CD4-positive, alpha-beta T cell treated with Interleukin-15 for 4 hours (primary cell): ENCODE measurements at regions not wholly inside any gene's neighbourhood (a gene's known extent, or its start where the extent isn't known, plus 50 kb on each side); places are given as distances from the start of the nearest gene placed in this dataset.
"Not testable (repeated sequence)": the region's sequence is repeated elsewhere in the genome, so short reads cannot be mapped to it uniquely, and the experiment has no call there.

Experiments
- DNase-seq: peaks from one replicate; pipeline ENCODE4 v3.0.0-alpha.2; 2020; ENCODE audit warnings: low spot score

DNA sequence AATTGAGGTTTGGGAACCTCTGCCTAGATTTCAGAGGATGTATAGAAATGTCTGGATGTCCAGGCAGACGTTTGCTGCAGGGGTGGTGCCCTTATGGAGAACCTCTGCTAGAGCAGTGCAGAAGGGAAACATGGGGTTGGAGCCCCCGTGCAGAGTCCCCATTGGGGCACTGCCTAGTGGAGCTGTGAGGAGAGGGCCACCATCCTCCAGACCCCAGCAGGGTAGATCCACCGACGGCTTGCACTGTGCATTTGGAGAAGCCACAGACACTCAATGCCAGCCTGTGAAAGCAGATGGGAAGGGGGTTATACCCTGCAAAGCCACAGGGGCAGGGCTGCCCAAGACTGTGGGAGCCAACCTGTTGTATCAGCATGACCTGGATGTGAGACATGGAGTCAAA lies 354.6 kb downstream of the ZNF326 start:
- DNase-seq = no peak

DNA sequence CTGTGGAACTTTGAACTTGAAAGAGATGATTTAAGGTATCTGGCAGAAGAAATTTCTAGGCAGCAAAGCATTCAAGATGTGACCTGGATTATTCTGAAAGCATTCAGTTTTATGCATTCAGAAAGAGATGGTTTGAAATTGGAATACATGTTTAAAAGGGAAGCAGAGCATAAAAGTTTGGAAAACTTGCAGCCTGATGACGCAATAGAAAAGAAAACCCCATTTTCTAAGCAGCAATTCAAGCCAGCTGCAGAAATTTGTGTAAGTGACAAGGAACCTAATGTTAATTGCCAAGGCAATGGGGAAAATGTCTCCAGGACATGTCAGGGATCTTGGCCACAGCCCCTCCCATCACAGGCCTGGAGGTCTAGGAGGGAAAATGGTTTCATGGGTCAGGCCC lies 354.0 kb downstream of the ZNF326 start:
- DNase-seq = no peak

DNA sequence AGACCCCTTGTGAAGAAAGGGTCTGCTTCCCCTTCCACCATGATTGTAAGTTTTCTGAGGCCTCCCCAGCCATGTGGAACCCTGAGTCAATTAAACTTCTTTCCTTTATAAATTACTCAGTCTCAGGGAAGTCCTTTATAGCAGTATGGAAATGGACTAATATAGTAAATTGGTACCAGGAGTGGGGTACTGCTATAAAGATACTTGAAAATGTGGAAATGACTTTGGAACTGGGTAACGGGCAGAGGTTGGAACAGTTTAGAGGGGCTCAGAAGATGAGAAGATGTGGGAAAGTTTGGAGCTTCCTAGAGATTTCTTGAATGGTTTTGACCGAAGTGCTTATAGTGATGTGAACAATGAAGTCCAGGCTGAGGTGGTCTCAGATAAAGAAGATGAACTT lies 353.5 kb downstream of the ZNF326 start:
- DNase-seq = not testable (repeated sequence)

DNA sequence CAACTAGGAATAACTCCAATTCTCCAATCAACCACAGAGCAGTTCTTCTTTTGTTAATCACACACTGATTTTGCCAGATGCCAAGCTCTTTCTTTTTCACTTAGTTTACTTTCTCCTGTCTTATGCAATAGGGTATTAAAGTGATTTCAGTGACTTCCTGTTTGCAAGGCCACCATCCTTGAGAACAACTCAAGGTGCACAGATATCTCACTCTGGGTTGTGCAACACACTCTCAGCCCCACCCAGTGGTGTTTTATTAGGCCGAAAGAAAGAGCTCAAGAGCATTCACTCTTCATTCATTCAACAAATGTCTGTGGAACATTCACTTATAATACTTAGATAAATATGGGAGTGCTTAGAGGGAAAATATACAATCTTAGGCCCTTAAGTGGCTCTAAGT lies 352.5 kb downstream of the ZNF326 start:
- no peak for DNase-seq

DNA sequence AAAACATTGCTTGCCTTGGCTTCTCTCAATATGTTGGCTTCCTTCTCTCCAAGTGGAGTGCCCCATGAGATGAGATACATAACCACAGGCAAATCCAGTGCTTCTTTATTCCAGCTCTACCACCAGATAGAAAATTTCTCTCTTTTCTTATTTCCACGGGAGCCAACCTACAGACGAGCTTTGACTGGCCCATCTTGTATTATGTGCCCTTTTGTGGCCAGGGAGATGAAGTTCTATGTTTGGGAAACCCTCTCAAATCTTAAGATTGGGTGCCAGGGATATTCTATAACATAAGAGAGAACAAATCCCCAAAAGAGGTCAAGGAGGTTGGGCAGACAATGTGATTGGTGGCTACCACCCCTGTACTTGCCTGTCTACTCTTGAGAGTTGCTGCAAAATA lies 351.8 kb downstream of the ZNF326 start:
- DNase-seq = no peak

DNA sequence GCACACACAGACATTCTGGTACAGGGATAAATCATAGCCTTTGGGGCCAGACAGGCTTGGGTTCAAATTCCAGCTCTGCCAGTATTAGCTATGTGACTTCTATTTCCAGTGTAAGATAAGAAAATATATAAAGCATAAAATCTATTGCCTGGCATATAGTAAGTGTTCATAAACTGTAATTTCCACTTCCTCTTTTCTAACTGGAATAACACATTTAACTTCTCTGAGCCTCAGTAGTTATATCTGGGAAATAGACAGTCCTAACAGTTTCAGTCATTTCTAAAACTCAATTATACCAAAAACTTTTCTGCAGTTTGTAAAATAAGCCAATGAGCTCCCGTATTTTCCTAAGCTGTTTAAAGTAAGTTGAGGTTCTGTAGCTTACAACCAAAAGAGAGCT lies 351.4 kb downstream of the ZNF326 start:
- no peak for DNase-seq

DNA sequence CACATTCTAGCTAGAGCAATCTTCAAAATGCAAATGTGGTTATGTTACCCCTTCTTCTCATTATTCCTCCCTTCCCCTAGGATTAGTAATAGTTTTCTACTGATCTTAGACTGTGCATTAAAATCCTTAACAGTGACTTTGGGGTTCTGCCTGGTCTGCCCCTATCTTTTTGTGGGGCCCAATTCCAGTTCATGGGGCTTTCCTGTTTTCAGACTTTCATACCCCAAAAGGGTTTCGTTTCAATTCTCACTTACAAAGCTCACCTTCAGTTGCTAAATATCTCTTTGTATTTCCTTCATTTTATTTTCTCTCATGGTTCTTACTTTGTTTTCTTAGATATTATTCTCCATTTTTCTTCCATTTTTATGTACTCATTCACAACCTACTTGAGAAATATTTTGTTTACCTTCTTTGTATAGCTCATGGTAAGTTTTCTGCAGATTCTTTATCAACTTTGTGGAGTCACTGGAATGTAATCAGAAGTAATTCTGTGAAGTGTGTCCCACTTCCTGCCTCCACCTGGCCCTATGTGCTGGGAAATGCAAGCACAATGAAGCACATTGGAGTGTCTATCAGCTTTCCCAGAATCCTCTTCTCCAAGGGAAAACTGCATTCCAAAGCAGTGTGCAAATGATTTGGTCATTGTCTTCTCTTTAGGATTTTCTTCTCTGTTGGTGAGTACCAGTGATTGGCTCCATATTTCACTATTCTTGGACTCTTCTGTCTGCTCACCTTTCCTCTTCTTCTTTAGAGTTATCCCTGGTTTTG lies 350.2 kb downstream of the ZNF326 start:
- no peak for DNase-seq

DNA sequence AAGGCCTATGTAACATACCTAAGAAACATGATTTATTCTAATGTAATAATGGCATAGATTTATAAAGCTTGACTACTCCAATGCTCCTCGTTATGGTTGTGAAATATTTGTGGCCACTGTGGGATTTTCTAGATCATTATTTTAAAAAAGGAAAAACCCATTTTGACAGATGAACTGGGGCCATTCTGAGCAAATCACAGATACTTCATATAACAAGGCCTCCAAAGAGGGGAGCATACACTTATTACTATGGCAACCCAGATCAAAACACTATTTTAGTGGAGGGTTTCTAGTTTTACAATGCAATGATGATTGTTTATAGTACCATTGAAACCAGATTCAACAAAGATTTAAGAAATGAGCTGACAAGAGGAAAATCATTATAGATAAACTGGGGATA lies 346.6 kb downstream of the ZNF326 start:
- no peak for DNase-seq

DNA sequence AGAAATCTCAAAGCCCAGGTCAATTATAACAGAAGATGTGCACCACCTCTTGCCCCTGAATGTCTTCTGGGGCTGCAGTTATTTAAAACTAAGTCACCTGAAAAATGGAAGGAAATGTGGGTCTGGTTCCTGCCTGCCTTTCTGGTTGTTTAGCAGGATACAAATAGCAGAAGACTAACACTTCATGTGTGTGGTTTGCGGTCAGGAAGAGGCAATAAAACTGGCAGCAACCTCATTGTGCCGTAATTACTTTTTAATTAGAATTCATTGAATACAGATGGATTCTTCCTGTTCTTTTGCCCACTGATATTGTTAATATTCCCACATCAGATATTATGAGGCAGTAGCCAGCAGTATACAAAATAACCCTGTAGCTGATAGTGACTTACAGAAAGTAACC lies 345.7 kb downstream of the ZNF326 start:
- no peak for DNase-seq

DNA sequence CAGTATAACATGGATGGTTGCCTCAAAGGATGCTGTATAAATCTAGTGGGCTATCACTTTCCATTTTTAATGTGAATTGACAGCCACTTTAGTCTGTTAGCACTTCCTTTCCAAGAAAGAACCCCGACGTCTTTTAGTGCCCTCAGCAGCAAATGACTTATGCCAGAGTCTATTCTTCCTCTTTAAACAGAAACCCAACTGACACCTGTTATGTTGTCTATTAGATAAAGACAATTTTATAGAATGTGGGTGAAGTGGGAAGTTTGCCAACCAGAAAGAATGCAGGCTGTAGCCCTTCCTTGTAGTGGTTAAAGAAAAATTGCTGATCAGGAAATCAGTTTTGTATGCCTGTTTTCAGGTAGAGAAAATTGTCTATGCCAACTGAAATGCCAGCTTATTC lies 344.9 kb downstream of the ZNF326 start:
- no peak for DNase-seq

DNA sequence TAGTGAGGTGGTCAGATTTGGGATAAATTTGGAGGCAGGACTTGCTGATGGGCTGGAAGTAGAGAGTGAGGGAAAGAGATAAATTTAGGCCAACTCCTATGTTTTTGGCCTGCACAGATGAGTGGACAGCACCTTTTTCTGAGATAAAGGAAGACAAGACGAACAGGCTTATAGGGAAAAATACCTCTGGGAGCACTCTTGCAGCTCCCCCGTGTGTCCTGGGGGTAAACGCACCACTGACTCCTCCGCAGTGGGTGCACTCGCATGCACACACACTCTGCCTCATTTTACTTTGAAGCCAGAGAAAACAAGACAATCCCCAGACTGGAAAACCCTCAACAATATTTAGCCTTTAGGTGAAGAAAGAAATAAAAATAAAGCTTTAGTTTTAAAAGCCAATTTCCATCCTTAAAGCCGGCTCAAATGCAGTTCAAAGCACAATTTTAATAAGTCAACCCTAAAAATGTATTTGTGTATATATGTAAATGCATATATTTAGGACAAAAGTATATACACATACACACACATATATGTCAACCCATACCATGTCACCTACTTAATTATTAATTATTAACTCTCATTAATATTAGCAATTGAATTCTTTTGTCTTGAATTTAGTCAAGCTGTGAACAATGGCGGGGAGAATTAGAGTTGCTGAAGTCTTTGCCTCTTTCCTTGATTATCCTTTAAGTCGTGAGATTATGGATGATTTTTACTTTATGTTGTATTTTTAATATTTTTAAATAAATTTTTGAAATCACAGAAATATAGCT lies 341.8 kb downstream of the ZNF326 start:
- DNase-seq = no peak

DNA sequence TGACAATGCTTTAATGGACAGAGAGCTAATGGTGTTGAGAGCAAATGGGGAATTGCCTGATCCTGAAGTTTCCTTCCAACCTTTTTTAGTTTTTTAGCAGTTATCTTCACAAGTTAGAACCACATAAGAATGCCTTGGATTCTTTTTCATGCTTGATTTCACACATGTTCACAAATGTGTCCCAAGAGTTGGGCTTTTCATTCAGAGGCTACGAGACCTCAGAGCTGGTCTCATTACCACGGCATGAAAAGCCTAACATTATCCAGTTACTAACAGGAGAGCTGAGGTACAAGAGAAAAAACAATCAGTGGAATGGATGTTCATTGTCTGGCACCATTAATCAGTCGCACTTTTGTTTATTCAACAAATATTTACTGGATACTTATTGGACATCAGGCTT lies 340.6 kb downstream of the ZNF326 start:
- no peak for DNase-seq

DNA sequence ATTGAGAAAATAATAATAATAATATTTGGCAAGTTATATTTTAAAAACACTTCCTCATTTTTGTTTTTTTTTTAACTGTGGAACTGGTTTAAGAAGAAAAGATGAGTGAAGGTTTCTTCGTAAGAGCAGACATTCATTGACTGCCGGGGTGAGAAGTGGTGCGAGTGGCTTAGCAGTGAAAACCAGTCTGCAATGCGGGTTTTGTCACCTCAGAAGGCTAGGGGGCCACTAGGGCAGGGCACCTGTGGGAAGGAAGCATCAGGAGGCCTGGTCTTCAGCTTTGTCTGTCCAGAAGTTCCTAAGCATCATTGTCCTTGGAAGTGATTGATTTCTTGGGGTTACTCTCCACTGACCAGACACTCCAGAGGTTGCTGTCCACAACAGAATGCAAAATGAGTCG lies 339.2 kb downstream of the ZNF326 start:
- DNase-seq = no peak

DNA sequence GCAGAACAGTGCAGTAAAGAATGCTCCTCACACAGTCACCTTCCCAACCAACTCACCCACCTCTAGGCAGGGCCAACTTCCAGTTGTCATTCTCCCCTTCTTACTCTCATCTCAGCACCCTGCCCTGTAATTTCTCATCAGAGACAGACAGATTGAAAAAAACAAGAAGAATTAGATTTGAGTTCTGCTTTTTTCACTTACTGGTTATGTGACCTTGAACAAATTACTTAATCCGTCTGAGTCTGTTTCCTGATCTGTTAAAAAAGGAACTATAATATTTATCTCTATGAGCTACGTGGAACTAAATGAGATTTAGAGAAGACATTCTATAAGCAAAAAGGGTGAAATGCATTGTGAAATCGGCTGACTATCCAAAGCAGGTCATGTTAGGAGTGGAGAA lies 330.3 kb downstream of the ZNF326 start:
- no peak for DNase-seq

DNA sequence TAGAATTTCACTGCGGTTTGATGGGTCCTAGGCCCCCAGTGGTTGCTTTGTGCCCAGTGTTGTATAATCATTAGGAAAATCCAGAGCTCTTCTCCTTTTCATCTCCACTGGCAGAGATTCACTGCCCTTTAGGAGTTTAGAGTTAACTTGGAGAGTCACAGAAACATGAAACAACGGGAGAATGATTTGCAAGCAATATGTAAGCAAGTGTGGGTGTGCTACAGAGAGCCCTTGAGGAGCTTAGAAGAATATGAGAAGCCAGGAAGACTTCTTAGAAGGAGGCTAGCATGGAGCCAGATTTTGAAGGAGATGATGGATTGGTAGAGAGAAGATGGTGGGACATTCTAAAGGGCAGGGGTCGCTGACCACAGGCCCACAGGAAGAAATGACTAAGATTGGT lies 327.3 kb downstream of the ZNF326 start:
- DNase-seq = no peak

DNA sequence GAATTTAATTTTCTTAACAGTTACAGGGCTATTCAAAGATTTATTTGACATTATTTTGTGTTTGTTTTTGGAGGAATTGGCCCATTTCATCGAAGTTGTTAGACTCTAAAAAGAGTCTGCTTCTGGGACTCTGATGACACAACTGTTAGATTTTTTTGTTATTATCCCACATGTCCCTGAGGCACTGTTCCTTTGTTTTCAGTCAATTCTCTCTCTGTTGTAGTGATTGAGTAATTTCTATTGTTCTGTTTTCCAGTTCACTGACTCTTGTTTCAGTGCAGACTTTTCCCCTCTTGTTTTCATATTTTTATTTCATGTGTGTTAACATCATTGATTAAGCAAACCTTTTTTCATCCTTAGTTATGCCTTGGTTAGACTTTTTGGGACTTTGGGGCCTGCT lies 325.0 kb downstream of the ZNF326 start:
- DNase-seq = no peak

DNA sequence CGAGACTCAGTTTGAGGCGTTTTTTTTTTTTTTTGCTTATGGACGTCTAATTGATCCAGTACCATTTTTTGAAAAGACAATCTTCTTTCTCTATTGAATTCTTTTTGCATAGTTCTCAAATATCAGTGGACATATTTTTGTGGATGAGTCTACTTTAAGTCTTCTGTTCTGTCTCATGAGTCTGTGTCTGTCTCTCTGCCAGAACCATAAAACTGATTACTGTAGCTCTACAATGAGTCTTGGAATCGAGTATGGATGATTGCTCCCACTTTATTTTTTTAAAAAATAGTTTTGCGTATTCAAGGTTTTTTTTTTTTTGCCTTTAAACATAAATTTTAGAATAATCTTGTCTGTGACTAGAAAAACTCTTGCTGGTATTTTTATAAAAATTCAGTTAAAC lies 323.5 kb downstream of the ZNF326 start:
- DNase-seq = no peak

DNA sequence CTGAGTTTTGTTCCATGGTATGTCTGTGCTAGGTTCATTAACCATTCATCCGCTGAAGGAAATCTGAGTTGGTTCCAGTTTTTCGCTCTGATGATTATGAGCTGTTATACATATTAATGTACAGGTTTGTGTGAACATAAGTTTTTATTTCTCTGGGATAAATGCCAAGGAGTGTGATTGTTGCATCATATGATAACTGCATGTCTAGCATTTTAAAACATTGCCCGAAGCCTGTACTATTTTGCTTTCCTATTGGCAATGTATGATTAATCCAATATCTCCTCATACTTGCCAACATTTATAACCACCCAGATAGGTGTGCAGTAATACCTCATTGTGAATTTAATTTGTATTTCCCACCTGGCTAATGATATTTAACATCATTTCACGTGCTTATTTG lies 322.7 kb downstream of the ZNF326 start:
- no peak for DNase-seq

DNA sequence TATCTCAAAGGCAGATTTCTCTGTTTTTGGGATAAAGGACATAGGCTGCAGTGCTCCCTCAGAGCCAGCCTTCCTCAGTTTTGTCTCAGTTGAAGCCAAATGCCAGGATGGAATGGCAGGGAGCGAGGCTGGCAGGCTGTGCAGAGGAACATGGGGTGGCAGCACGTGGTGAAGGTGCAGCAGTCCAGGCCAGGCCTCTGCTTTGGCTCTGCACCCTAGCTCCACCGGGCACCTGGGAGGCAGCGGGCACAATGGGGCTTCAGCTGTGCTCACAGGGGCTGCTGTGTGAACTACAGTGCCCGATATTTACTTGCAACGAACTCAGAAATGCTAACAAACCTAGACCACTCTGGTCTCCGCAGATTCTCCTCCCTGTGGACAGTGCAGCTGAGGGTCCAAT lies 319.6 kb downstream of the ZNF326 start:
- DNase-seq = no peak

DNA sequence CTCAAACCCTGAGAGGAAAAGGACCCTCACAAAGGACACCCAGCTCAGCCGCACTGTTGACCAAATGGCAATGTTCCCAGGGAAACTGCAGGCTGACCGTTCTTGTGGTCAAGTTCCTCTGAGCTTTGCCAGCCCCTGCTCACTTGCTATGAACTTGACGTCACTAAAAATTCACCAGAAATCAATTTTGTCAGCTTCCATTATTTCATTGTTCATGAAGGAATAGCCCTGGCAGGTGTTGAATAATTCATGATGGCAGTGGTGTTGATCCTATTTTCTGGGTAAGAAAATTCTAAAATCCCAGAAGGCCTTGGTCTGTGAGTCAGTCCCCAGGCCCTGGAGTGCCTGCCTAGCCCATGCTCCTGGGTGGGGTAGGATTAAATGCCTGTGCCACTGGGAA lies 318.9 kb downstream of the ZNF326 start:
- DNase-seq = no peak

DNA sequence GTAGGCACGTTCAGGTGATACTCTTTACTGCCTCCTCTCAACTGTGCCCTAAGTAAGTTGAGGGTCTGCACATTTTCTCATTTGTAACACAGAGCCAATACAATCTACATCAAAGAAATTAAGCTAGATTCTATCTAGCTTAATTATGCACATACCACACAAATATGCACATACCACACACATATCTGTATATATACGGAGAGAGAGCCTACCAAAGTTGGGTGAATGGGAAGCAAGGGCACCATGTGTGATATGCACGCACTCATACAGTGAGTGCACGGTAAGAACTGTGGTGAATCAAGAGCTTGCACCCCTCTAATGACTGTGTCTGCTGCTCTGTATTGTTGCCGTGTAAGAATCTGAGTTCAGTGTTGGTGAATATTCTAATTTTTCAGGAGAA lies 314.9 kb downstream of the ZNF326 start:
- no peak for DNase-seq

DNA sequence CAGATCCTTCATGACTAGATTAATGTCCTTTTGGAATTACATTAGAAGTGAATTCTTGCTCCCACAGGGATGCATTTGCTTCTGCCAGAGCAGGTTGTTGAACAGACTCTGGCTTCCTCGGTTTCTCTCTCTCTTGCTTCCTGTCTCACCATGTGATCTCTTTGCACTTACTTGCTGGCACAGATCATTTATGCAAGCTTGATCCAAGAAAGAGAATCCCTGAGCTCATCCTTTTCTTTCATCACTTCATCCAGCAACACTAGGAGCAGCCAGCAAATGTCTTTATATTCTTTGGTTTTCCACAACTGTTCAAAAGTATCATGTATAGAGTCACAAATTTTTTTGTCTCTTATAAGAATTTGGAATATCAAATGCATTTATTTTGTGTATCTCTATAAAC lies 313.5 kb downstream of the ZNF326 start:
- no peak for DNase-seq

DNA sequence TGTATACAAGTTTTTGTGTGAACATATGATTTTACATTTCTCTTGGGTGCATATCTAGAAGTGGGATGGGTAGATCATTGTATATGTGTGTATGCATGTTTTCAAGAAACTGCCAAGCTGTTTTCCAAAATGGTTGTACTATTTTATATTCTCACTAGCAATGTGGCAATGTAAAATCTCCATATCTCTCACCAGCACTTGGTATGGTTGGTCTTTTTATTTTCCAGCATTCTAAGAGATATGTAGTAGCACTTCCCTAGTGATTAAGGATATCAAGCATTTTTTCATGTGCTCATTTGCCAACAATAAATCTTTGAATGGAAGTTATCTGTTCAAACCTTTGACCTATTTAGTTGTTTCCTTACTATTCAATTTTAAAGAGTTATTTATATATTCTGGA lies 310.7 kb downstream of the ZNF326 start:
- no peak for DNase-seq

DNA sequence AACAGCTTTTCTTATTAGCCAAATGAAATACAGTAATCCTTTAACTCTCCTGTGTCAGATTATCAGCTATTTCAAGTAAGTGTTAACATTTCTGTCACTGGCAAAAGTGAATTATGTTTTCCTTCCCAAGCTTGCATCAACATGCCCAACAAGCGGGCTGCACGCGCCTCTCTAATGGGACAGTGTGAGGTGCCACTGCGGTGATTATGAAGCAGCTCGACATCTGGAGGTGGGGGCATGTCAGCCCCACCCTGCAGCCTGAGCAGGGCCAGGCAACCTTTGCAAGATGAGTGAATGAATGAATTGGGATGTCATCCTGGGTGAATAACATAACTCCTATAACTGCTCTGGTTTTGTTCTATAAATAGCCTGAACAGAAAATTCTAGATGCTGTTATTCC lies 301.4 kb downstream of the ZNF326 start:
- no peak for DNase-seq
